Ishikawa (cell line): ENCODE measurements at regions not wholly inside any gene's neighbourhood (a gene's known extent, or its start where the extent isn't known, plus 50 kb on each side); places are given as distances from the start of the nearest gene placed in this dataset.

Source experiments
- CEBPB ChIP-seq: IDR thresholded peaks from 2 replicates; pipeline ENCODE4 v1.6.1; 2012
- CREB1 ChIP-seq: IDR thresholded peaks from 2 replicates; pipeline ENCODE4 v1.6.1; 2012; ENCODE audit warnings: low read depth
- EGR1 ChIP-seq: IDR thresholded peaks from 2 replicates; pipeline ENCODE4 v1.6.1; 2012
- EP300 ChIP-seq: IDR thresholded peaks from 2 replicates; pipeline ENCODE4 v1.6.1; 2012; ENCODE audit warnings: borderline replicate concordance
- FOXM1 ChIP-seq: IDR thresholded peaks from 2 replicates; pipeline ENCODE4 v1.6.1; 2012; ENCODE audit warnings: low read depth, borderline replicate concordance
- MAX ChIP-seq: IDR thresholded peaks from 2 replicates; pipeline ENCODE4 v1.6.1; 2012
- NFIC ChIP-seq: IDR thresholded peaks from 2 replicates; pipeline ENCODE4 v1.6.1; 2012
- RAD21 ChIP-seq: IDR thresholded peaks from 2 replicates; pipeline ENCODE4 v1.6.1; 2012; ENCODE audit warnings: low read depth
- TAF1 ChIP-seq: IDR thresholded peaks from 2 replicates; pipeline ENCODE4 v1.6.1; 2012; ENCODE audit warnings: low read depth, mild to moderate bottlenecking
- TCF12 ChIP-seq: IDR thresholded peaks from 2 replicates; pipeline ENCODE4 v1.6.1; 2012; ENCODE audit warnings: low read depth
- TEAD4 ChIP-seq: IDR thresholded peaks from 2 replicates; pipeline ENCODE4 v1.6.1; 2012
- YY1 ChIP-seq: IDR thresholded peaks from 2 replicates; pipeline ENCODE4 v1.6.1; 2012; ENCODE audit warnings: low read depth
- TF ChIP-seq, protein P1 (sequence below): IDR thresholded peaks from 2 replicates; pipeline ENCODE4 v1.6.1; 2012; ENCODE audit warnings: low read depth, mild to moderate bottlenecking
- TF ChIP-seq, protein P2 (sequence below): IDR thresholded peaks from 2 replicates; pipeline ENCODE4 v1.6.1; 2012

GRCh38 chr1:157277281-157277680, 139.1 kb upstream of the ETV3 start:
- TF ChIP-seq FOXM1: no peak
- no peak for TF ChIP-seq YY1
- TF ChIP-seq, protein P1, sequence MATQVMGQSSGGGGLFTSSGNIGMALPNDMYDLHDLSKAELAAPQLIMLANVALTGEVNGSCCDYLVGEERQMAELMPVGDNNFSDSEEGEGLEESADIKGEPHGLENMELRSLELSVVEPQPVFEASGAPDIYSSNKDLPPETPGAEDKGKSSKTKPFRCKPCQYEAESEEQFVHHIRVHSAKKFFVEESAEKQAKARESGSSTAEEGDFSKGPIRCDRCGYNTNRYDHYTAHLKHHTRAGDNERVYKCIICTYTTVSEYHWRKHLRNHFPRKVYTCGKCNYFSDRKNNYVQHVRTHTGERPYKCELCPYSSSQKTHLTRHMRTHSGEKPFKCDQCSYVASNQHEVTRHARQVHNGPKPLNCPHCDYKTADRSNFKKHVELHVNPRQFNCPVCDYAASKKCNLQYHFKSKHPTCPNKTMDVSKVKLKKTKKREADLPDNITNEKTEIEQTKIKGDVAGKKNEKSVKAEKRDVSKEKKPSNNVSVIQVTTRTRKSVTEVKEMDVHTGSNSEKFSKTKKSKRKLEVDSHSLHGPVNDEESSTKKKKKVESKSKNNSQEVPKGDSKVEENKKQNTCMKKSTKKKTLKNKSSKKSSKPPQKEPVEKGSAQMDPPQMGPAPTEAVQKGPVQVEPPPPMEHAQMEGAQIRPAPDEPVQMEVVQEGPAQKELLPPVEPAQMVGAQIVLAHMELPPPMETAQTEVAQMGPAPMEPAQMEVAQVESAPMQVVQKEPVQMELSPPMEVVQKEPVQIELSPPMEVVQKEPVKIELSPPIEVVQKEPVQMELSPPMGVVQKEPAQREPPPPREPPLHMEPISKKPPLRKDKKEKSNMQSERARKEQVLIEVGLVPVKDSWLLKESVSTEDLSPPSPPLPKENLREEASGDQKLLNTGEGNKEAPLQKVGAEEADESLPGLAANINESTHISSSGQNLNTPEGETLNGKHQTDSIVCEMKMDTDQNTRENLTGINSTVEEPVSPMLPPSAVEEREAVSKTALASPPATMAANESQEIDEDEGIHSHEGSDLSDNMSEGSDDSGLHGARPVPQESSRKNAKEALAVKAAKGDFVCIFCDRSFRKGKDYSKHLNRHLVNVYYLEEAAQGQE: no peak
- TF ChIP-seq, protein P2, sequence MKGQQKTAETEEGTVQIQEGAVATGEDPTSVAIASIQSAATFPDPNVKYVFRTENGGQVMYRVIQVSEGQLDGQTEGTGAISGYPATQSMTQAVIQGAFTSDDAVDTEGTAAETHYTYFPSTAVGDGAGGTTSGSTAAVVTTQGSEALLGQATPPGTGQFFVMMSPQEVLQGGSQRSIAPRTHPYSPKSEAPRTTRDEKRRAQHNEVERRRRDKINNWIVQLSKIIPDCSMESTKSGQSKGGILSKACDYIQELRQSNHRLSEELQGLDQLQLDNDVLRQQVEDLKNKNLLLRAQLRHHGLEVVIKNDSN: no peak
- no peak for TF ChIP-seq TEAD4
- no peak for TF ChIP-seq CEBPB
- TF ChIP-seq MAX: no peak
- no peak for TF ChIP-seq RAD21
- no peak for TF ChIP-seq TAF1
- TF ChIP-seq TCF12: no peak
- TF ChIP-seq EP300: no peak
- no peak for TF ChIP-seq CREB1
- no peak for TF ChIP-seq EGR1
- no peak for TF ChIP-seq NFIC
